NB4 (cell line): ENCODE measurements at regions not wholly inside any gene's neighbourhood (a gene's known extent, or its start where the extent isn't known, plus 50 kb on each side); places are given as distances from the start of the nearest gene placed in this dataset.

ENCODE experiments used
- CTCF ChIP-seq: IDR thresholded peaks from one replicate; pipeline ENCODE4 v1.5.1; 2012; ENCODE audit warnings: low read depth, low read length
- MAX ChIP-seq: IDR thresholded peaks from 2 replicates; pipeline ENCODE4 v1.6.1; 2011; ENCODE audit warnings: low read depth, low read length

GRCh38 chr6:21771626-21772320 is 178.2 kb downstream of the SOX4 start:
- TF ChIP-seq CTCF (no peak), MAX (no peak)
